ENCODE measurements at regions not wholly inside any gene's neighbourhood (a gene's known extent, or its start where the extent isn't known, plus 50 kb on each side); places are given as distances from the start of the nearest gene placed in this dataset.

DNA sequence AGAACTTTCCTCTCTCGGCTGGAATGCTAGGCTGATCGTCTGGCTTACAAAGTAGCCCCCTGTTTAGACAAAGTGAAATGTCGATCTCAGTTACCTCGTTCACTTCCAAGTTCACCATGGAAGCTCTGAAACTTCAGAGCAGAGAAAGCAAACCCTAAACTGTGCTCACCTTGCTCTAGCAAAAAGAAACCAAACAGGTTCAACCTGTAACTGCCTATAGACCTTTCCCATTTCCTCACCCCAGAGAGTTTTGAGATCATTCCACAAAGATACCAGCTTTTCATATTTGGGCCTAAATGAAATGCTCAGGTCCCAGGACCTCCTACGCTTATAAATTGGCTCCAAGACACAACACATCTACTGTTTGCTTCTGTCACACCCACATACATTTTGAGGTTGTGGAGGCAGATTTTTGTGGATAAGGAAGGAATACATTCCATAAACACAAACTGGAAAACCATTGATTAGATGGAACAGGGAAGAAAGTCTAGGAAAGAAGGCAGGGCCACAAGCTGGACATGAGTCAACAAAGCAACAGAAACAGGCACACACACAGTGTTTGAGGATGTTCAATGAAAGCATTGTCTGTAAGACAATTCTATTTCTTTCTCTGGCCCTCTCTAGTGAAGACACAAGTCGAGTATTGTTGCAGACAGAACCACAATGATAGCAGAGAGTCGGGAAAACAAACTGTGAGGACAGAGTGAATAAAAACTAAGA, 52.8 kb upstream of the TGIF1 start:
- TF ChIP-seq, protein P1, sequence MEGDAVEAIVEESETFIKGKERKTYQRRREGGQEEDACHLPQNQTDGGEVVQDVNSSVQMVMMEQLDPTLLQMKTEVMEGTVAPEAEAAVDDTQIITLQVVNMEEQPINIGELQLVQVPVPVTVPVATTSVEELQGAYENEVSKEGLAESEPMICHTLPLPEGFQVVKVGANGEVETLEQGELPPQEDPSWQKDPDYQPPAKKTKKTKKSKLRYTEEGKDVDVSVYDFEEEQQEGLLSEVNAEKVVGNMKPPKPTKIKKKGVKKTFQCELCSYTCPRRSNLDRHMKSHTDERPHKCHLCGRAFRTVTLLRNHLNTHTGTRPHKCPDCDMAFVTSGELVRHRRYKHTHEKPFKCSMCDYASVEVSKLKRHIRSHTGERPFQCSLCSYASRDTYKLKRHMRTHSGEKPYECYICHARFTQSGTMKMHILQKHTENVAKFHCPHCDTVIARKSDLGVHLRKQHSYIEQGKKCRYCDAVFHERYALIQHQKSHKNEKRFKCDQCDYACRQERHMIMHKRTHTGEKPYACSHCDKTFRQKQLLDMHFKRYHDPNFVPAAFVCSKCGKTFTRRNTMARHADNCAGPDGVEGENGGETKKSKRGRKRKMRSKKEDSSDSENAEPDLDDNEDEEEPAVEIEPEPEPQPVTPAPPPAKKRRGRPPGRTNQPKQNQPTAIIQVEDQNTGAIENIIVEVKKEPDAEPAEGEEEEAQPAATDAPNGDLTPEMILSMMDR (IDR thresholded peaks at IDR 0.05): no peak
- no peak for TF ChIP-seq POLR2AphosphoS5 (IDR thresholded peaks at IDR 0.05)

Data from esophagus muscularis mucosa (tissue), 3 donors.